ENCODE measurements at regions not wholly inside any gene's neighbourhood (a gene's known extent, or its start where the extent isn't known, plus 50 kb on each side); places are given as distances from the start of the nearest gene placed in this dataset.

DNA sequence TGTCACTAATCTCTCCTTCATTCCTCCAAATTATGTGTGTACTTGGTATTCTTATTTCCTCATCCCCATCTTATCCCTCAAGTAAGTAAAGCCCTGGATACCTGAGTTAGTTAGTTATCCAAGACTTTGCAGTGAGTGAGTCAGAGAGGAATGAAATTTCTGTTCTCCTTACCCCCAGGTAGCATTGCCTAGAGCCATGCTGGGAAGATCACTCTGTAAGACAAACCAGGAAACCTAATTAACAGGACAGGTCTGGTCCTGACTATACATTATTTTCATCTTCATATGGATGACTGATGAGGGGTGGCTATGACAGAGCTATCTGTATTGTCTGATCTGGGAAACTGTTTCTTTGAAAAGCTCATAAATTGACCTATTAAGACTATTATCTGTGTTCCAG, 55.0 kb upstream of the ITGA6 start:
- no peaks in the 10 kb centered on the region for H3K27me3 ChIP-seq (ENCODE audit: control insufficient read depth in 1 of 2, insufficient read depth in 2 of 2, low read length in 2 of 2)
- H3K4me1 ChIP-seq (ENCODE audit: control insufficient read depth in 2 of 2, insufficient read depth in 2 of 2, low read length in 1 of 2) = no peaks in the 10 kb centered on the region
- no peaks in the 10 kb centered on the region for H3K9me3 ChIP-seq (ENCODE audit: control insufficient read depth in 2 of 2, insufficient read depth in 1 of 2, low read depth in 1 of 2, low read length in 1 of 2)
- H3K36me3 ChIP-seq (ENCODE audit: control insufficient read depth in 2 of 2, insufficient read depth in 2 of 2, low read length in 1 of 2) = no peaks in the 10 kb centered on the region
- H3K4me3 ChIP-seq (ENCODE audit: low read depth in 1 of 2, low read length in 2 of 2) = no peak overlapping the region
- H3K27ac ChIP-seq (ENCODE audit: low read depth in 2 of 2, low read length in 1 of 2) = no peak overlapping the region

DNA sequence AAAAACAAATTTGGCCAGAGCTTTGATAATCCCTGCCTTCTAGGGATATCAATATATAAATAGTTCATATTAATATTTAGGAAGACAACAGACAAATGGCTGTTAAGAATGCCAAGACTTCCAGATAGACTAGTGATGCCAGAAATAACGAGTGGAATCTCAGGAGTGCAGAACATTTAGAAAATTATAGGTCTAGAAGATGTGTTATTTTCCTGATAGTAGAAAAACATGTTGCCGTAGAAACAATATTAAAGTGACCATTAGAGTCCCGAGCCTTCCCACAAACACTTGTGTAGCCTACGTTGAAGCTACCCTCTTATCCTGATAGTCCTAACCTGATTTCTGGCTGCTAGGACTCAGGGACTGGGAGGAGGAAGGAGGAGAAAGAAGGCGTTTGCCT, 54.3 kb upstream of the ITGA6 start:
- Histone ChIP-seq H3K9me3 (ENCODE audit: control insufficient read depth in 2 of 2, insufficient read depth in 1 of 2, low read depth in 1 of 2, low read length in 1 of 2) (no peaks in the 10 kb centered on the region), H3K27ac (ENCODE audit: low read depth in 2 of 2, low read length in 1 of 2) (no peak overlapping the region), H3K4me1 (ENCODE audit: control insufficient read depth in 2 of 2, insufficient read depth in 2 of 2, low read length in 1 of 2) (no peaks in the 10 kb centered on the region), H3K36me3 (ENCODE audit: control insufficient read depth in 2 of 2, insufficient read depth in 2 of 2, low read length in 1 of 2) (no peaks in the 10 kb centered on the region), H3K4me3 (ENCODE audit: low read depth in 1 of 2, low read length in 2 of 2) (no peak overlapping the region), H3K27me3 (ENCODE audit: control insufficient read depth in 1 of 2, insufficient read depth in 2 of 2, low read length in 2 of 2) (no peaks in the 10 kb centered on the region)
- 60 to 79% methylated on average over 5 of the region's 5 CpGs for WGBS, 2 donors

DNA sequence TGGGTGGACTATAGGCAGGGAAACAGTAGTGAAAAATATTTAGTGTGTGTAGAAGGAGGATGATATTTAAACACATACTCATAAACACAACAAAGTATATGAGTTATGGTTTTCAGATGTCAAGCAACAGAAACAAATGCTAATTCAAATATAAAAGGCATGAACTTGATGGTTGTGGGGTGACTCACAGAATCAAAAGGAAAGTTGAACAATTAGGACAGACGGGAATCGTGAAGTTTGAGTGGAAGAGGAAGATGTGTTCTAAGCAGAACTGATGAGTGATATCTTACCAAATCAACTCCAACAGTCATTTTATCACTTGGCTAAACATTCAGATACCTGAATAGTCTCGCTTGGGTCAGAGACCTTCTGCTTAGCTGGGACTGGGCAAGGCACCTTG, 53.6 kb upstream of the ITGA6 start:
- H3K27me3 ChIP-seq (ENCODE audit: control insufficient read depth in 1 of 2, insufficient read depth in 2 of 2, low read length in 2 of 2) = no peaks in the 10 kb centered on the region
- H3K4me1 ChIP-seq (ENCODE audit: control insufficient read depth in 2 of 2, insufficient read depth in 2 of 2, low read length in 1 of 2) = no peaks in the 10 kb centered on the region
- WGBS, 2 donors = 46 to 54% methylated on average over 3 of the region's 3 CpGs
- H3K27ac ChIP-seq (ENCODE audit: low read depth in 2 of 2, low read length in 1 of 2) = no peak overlapping the region
- H3K9me3 ChIP-seq (ENCODE audit: control insufficient read depth in 2 of 2, insufficient read depth in 1 of 2, low read depth in 1 of 2, low read length in 1 of 2) = no peaks in the 10 kb centered on the region
- no peak overlapping the region for H3K4me3 ChIP-seq (ENCODE audit: low read depth in 1 of 2, low read length in 2 of 2)
- H3K36me3 ChIP-seq (ENCODE audit: control insufficient read depth in 2 of 2, insufficient read depth in 2 of 2, low read length in 1 of 2) = no peaks in the 10 kb centered on the region

DNA sequence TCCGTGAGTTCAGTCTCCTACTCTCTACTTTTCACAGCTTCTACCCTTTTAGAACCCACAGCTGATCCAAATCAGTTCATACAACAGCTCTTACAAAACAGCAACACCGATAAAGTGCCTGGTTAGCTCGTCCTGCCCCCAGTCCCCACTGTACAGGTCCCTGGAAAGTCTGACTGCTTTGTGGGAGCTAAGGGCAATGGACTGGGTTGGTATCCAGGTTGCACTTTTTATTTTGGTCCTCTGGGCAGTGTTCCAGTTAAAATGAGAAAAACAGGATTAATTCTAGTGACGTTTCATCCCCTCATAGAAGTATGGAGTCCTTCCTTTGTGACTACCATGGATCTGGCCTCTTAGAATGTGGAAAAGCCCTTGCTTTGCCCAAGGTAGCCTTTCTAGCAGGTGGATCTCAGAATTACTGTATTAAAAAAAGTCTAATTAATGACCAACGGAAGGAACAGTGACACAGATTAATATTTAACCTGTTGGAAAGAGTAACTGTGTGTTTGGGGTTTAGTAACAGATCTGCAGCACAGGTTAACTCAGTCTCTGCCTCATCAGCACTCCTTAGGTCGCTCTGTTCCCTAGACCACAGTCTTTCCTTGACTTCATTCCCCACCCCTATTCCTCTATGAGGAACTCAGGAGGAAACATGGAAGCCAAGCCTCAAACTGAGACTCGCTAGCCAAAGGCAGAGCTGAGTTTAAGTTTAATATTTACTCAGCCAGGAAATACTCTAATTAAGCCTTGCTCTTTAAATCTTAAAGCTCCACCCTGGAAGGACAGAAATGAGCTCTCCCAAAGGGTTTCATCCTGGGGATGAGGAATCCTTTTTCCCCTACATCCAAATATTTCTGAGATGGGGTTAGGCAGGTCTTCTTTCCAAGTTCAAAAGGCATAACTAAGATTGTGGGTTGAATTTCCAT, 52.8 kb upstream of the ITGA6 start:
- Histone ChIP-seq H3K4me1 (ENCODE audit: control insufficient read depth in 2 of 2, insufficient read depth in 2 of 2, low read length in 1 of 2) (no peaks in the 10 kb centered on the region), H3K27me3 (ENCODE audit: control insufficient read depth in 1 of 2, insufficient read depth in 2 of 2, low read length in 2 of 2) (no peaks in the 10 kb centered on the region), H3K27ac (ENCODE audit: low read depth in 2 of 2, low read length in 1 of 2) (no peak overlapping the region), H3K4me3 (ENCODE audit: low read depth in 1 of 2, low read length in 2 of 2) (no peak overlapping the region), H3K9me3 (ENCODE audit: control insufficient read depth in 2 of 2, insufficient read depth in 1 of 2, low read depth in 1 of 2, low read length in 1 of 2) (no peaks in the 10 kb centered on the region), H3K36me3 (ENCODE audit: control insufficient read depth in 2 of 2, insufficient read depth in 2 of 2, low read length in 1 of 2) (no peaks in the 10 kb centered on the region)
- WGBS, 2 donors = 65 to 74% methylated on average over 7 of the region's 7 CpGs

DNA sequence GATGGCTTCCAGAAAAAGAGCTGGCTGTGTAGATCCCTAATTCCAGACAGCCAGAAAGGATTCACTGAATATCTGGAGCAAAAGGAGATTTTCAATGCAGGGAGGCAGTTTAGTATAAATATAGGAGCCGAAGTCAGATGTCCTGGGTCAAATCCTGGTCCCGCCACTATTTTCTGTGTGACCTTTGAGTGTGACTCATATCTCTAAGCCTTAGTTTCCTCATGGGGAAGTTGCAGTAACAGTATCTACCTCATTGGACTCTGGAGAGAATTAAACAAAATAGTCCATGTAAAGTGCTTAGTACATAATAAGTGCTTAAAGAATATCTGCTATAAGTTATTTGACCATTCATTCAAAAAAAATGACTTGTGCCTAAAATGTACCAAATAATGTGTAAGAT, 52.1 kb upstream of the ITGA6 start:
- WGBS, 2 donors = 34 to 45% methylated on average over 2 of the region's 2 CpGs
- Histone ChIP-seq H3K36me3 (ENCODE audit: control insufficient read depth in 2 of 2, insufficient read depth in 2 of 2, low read length in 1 of 2) (no peaks in the 10 kb centered on the region), H3K27ac (ENCODE audit: low read depth in 2 of 2, low read length in 1 of 2) (no peak overlapping the region), H3K4me3 (ENCODE audit: low read depth in 1 of 2, low read length in 2 of 2) (no peak overlapping the region), H3K27me3 (ENCODE audit: control insufficient read depth in 1 of 2, insufficient read depth in 2 of 2, low read length in 2 of 2) (no peaks in the 10 kb centered on the region), H3K9me3 (ENCODE audit: control insufficient read depth in 2 of 2, insufficient read depth in 1 of 2, low read depth in 1 of 2, low read length in 1 of 2) (no peaks in the 10 kb centered on the region), H3K4me1 (ENCODE audit: control insufficient read depth in 2 of 2, insufficient read depth in 2 of 2, low read length in 1 of 2) (no peaks in the 10 kb centered on the region)

DNA sequence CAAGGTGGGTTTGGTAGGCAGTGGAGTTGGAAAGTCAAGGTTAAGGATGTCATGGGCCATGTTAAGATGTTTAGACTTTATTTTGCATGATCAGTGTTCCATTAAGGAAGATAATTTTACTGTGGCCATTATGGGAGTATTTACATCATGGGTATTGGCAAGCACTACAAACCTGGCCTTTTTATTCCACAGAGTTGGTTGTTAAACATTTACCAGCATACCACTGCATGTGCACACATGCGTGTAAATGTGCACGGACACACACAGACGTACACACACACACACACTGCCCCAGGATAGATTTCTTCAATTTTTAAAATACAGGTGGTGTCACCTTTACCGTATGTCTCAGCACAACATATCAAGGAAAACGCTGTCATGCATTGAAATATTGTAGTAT, 51.4 kb upstream of the ITGA6 start:
- Histone ChIP-seq H3K27me3 (ENCODE audit: control insufficient read depth in 1 of 2, insufficient read depth in 2 of 2, low read length in 2 of 2) (no peaks in the 10 kb centered on the region), H3K36me3 (ENCODE audit: control insufficient read depth in 2 of 2, insufficient read depth in 2 of 2, low read length in 1 of 2) (no peaks in the 10 kb centered on the region), H3K27ac (ENCODE audit: low read depth in 2 of 2, low read length in 1 of 2) (no peak overlapping the region), H3K4me1 (ENCODE audit: control insufficient read depth in 2 of 2, insufficient read depth in 2 of 2, low read length in 1 of 2) (no peaks in the 10 kb centered on the region), H3K9me3 (ENCODE audit: control insufficient read depth in 2 of 2, insufficient read depth in 1 of 2, low read depth in 1 of 2, low read length in 1 of 2) (no peaks in the 10 kb centered on the region), H3K4me3 (ENCODE audit: low read depth in 1 of 2, low read length in 2 of 2) (no peak overlapping the region)
- WGBS, 2 donors = 83 to 90% methylated on average over 5 of the region's 5 CpGs

DNA sequence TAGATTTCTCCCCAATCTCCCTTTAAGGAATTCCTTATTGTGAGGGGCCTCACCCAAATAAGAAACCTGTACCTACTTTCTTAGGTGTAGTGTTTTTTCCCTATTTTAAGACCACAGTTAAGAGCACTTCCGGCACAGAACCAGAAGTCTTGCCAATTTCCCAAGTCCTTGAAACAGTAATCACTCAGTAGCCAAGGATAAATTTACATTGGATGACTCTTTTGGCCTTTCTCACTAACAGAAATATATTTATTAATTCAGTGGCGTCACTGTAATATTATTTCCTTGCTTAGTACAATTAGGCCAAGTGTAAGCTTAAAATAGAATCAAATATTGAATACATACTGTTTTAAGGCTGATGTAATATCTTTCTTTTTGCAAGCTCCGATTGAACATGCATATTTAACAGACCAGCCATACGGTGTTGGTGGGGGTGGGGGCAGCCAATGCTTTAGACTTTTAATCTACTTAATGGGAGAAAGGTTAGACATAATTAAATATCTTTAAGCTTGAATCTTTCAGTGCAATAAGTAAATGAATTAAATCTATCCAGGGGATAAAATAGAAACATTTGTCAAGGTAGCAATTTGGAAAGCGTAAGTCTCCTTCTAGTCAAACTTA, 50.8 kb upstream of the ITGA6 start:
- Histone ChIP-seq H3K27me3 (ENCODE audit: control insufficient read depth in 1 of 2, insufficient read depth in 2 of 2, low read length in 2 of 2) (no peaks in the 10 kb centered on the region), H3K9me3 (ENCODE audit: control insufficient read depth in 2 of 2, insufficient read depth in 1 of 2, low read depth in 1 of 2, low read length in 1 of 2) (no peaks in the 10 kb centered on the region), H3K4me1 (ENCODE audit: control insufficient read depth in 2 of 2, insufficient read depth in 2 of 2, low read length in 1 of 2) (no peaks in the 10 kb centered on the region), H3K4me3 (ENCODE audit: low read depth in 1 of 2, low read length in 2 of 2) (no peak overlapping the region), H3K27ac (ENCODE audit: low read depth in 2 of 2, low read length in 1 of 2) (no peak overlapping the region), H3K36me3 (ENCODE audit: control insufficient read depth in 2 of 2, insufficient read depth in 2 of 2, low read length in 1 of 2) (peaks cover 0 to 2% of the 10 kb centered on the region in 2 donors)
- 52 to 62% methylated on average over 5 of the region's 5 CpGs for WGBS, 2 donors

DNA sequence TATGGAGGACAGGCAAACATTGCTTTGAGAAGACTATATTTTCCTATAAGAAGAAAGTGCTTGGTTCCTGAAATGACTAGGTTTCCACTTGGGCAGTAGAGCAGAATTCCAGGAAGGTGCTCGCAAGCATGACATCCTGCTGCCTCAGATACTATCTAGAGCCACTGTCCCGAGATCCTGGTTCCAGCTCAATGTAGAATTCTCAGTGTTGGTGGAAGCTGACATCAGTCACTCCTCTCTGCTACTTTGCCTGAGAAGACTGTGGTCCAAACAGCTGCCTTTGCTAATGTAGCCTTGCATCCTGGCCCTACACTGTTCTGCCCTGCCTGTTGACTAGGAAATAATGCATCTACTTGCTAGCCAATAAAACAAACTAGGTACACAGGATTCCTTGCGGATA, 50.0 kb upstream of the ITGA6 start:
- no peaks in the 10 kb centered on the region for H3K27me3 ChIP-seq (ENCODE audit: control insufficient read depth in 1 of 2, insufficient read depth in 2 of 2, low read length in 2 of 2)
- no peaks in the 10 kb centered on the region for H3K9me3 ChIP-seq (ENCODE audit: control insufficient read depth in 2 of 2, insufficient read depth in 1 of 2, low read depth in 1 of 2, low read length in 1 of 2)
- H3K36me3 ChIP-seq (ENCODE audit: control insufficient read depth in 2 of 2, insufficient read depth in 2 of 2, low read length in 1 of 2) = peaks cover 0 to 2% of the 10 kb centered on the region in 2 donors
- H3K27ac ChIP-seq (ENCODE audit: low read depth in 2 of 2, low read length in 1 of 2) = no peak overlapping the region
- no peaks in the 10 kb centered on the region for H3K4me1 ChIP-seq (ENCODE audit: control insufficient read depth in 2 of 2, insufficient read depth in 2 of 2, low read length in 1 of 2)
- H3K4me3 ChIP-seq (ENCODE audit: low read depth in 1 of 2, low read length in 2 of 2) = no peak overlapping the region
- WGBS, 2 donors = 90 to 95% methylated on average over 3 of the region's 3 CpGs

All from esophagus (tissue), 2 donors.